Keratinocyte (primary cell): ENCODE measurements at regions not wholly inside any gene's neighbourhood (a gene's known extent, or its start where the extent isn't known, plus 50 kb on each side); places are given as distances from the start of the nearest gene placed in this dataset.

Experiments used
- DNase-seq: peaks from one replicate; pipeline ENCODE4 v3.0.0-alpha.2; 2011; ENCODE audit warnings: low read depth, missing footprints, low spot score
- FAIRE-seq: peaks from 2 replicates; lab custom pipeline; 2011; peaks lifted over from hg19 to GRCh38; lab: Jason Lieb, UNC
- H2AFZ ChIP-seq: 2 replicates; pipeline ENCODE4 v1.6.0; 2012; ENCODE audit warnings: low read length, control low read depth, inconsistent platforms; ENCODE audit not compliant: control insufficient read depth
- H3K27ac ChIP-seq: 2 replicates; pipeline ENCODE4 v1.5.1; 2011; ENCODE audit warnings: low read length; ENCODE audit not compliant: control insufficient read depth, insufficient read depth
- H3K27me3 ChIP-seq: 3 replicates; pipeline ENCODE4 v1.6.0; 2011; ENCODE audit warnings: low read length; ENCODE audit not compliant: control insufficient read depth, insufficient read depth; ENCODE audit errors: extremely low read depth
- H3K36me3 ChIP-seq, 2 experiments: 2 replicates in 1 of 2; 3 replicates in 1 of 2; pipeline ENCODE4 v1.5.1; 2011; ENCODE audit warnings: low read length in 2 of 2, mild to moderate bottlenecking in 1 of 2; ENCODE audit not compliant: control insufficient read depth in 2 of 2, insufficient read depth in 2 of 2; ENCODE audit errors: extremely low read depth in 1 of 2
- H3K4me1 ChIP-seq: 3 replicates; pipeline ENCODE4 v1.5.1; 2011; ENCODE audit warnings: low read length; ENCODE audit not compliant: control insufficient read depth, insufficient read depth; ENCODE audit errors: extremely low read depth
- H3K4me2 ChIP-seq: 3 replicates; pipeline ENCODE4 v1.6.0; 2011; ENCODE audit warnings: low read depth, low read length; ENCODE audit not compliant: control insufficient read depth, insufficient read depth; ENCODE audit errors: extremely low read depth
- H3K4me3 ChIP-seq, 3 experiments: fragments of 200-600 bp in 1 of 3; sonication (generic) in 1 of 3; 2 replicates in 2 of 3; 3 replicates in 1 of 3; pipeline ENCODE4 v1.5.1; 2011 to 2016; ENCODE audit warnings: low read length in 3 of 3, mild to moderate bottlenecking in 3 of 3, control low read depth in 2 of 3, inconsistent platforms in 1 of 3, low read depth in 1 of 3, mixed read lengths in 1 of 3, mixed run types in 1 of 3, moderate library complexity in 1 of 3; ENCODE audit not compliant: control insufficient read depth in 2 of 3, insufficient read depth in 2 of 3; ENCODE audit errors: extremely low read depth in 1 of 3
- H3K79me2 ChIP-seq: 2 replicates; pipeline ENCODE4 v1.6.0; 2012; ENCODE audit warnings: low read length; ENCODE audit not compliant: control insufficient read depth, insufficient read depth
- H3K9ac ChIP-seq: 3 replicates; pipeline ENCODE4 v1.6.0; 2011; ENCODE audit warnings: low read length; ENCODE audit not compliant: control insufficient read depth, insufficient read depth; ENCODE audit errors: extremely low read depth
- H3K9me1 ChIP-seq: 3 replicates; pipeline ENCODE4 v1.6.0; 2011; ENCODE audit warnings: low read length; ENCODE audit not compliant: control insufficient read depth, insufficient read depth; ENCODE audit errors: extremely low read depth
- H3K9me3 ChIP-seq: 2 replicates; pipeline ENCODE4 v1.5.1; 2012; ENCODE audit warnings: low read depth, low read length; ENCODE audit not compliant: control insufficient read depth
- H4K20me1 ChIP-seq: 3 replicates; pipeline ENCODE4 v1.6.0; 2011; ENCODE audit warnings: low read length; ENCODE audit not compliant: control insufficient read depth, insufficient read depth; ENCODE audit errors: extremely low read depth
- CTCF ChIP-seq, 3 experiments: IDR thresholded peaks in 1 of 3; conservative IDR thresholded peaks in 1 of 3; optimal IDR thresholded peaks in 1 of 3; 2 replicates in 2 of 3; 3 replicates in 1 of 3; pipeline versions ENCODE3 to v1.5.1; 2011; ENCODE audit warnings: low read length in 3 of 3, mild to moderate bottlenecking in 3 of 3, moderate library complexity in 2 of 3, control low read depth in 1 of 3, inconsistent platforms in 1 of 3; ENCODE audit not compliant: insufficient read depth in 2 of 3; ENCODE audit errors: extremely low read depth in 1 of 3
- EZH2 ChIP-seq: IDR thresholded peaks from one replicate; pipeline ENCODE4 v1.6.1; 2012; ENCODE audit warnings: inconsistent platforms, mild to moderate bottlenecking, low read length, moderate library complexity
- dilution Hi-C: fragments of 300-500 bp; cut with MboI; formaldehyde crosslinking; loops from one replicate; pipeline ENCODE4 v1.7.0; 2020; ENCODE audit warnings: low sequenced_read_pairs; ENCODE audit not compliant: extremely low pct_ligation_motif_present

GRCh38 chr1:241443561-241443960 is 76.0 kb downstream of the FH start:
- DNase-seq (no peak), FAIRE-seq (no peak)
- no peaks in the 10 kb centered on the region for H3K9me3 ChIP-seq
- dilution Hi-C loops = no loop called here
- no peaks in the 10 kb centered on the region for H3K27me3 ChIP-seq
- no peaks in the 10 kb centered on the region for H3K4me1 ChIP-seq
- no peak overlapping the region for H3K9ac ChIP-seq
- H3K4me2 ChIP-seq = no peak overlapping the region
- no peak for TF ChIP-seq EZH2
- no peak for TF ChIP-seq CTCF (optimal IDR thresholded peaks at IDR 0.05 in 1 of 3, IDR thresholded peaks at IDR 0.05 in 1 of 3, conservative IDR thresholded peaks at IDR 0.05 in 1 of 3; ENCODE audit: extremely low read depth in 1 of 3, insufficient read depth in 2 of 3, low read length in 3 of 3)
- H4K20me1 ChIP-seq = no peaks in the 10 kb centered on the region
- H3K9me1 ChIP-seq = no peaks in the 10 kb centered on the region
- no peaks in the 10 kb centered on the region for H3K79me2 ChIP-seq
- no peaks in the 10 kb centered on the region for H3K36me3 ChIP-seq
- H3K4me3 ChIP-seq = no peak overlapping the region
- H3K27ac ChIP-seq = no peak overlapping the region
- H2AFZ ChIP-seq = no peak overlapping the region

GRCh38 chr1:241442686-241443085 is 76.9 kb downstream of the FH start:
- TF ChIP-seq EZH2 = no peak
- TF ChIP-seq CTCF (optimal IDR thresholded peaks at IDR 0.05 in 1 of 3, IDR thresholded peaks at IDR 0.05 in 1 of 3, conservative IDR thresholded peaks at IDR 0.05 in 1 of 3; ENCODE audit: extremely low read depth in 1 of 3, insufficient read depth in 2 of 3, low read length in 3 of 3) = no peak
- no peak overlapping the region for H3K27ac ChIP-seq
- H3K9me3 ChIP-seq = no peaks in the 10 kb centered on the region
- no peaks in the 10 kb centered on the region for H3K79me2 ChIP-seq
- H3K9me1 ChIP-seq = no peaks in the 10 kb centered on the region
- DNase-seq (no peak), FAIRE-seq (no peak)
- dilution Hi-C loops = no loop called here
- H4K20me1 ChIP-seq = no peaks in the 10 kb centered on the region
- H3K4me3 ChIP-seq = no peak overlapping the region
- no peak overlapping the region for H2AFZ ChIP-seq
- H3K4me1 ChIP-seq = no peaks in the 10 kb centered on the region
- H3K9ac ChIP-seq = no peak overlapping the region
- H3K36me3 ChIP-seq = no peaks in the 10 kb centered on the region
- H3K4me2 ChIP-seq = no peak overlapping the region
- no peaks in the 10 kb centered on the region for H3K27me3 ChIP-seq
